Liver (tissue), 8 donors: ENCODE measurements at regions not wholly inside any gene's neighbourhood (a gene's known extent, or its start where the extent isn't known, plus 50 kb on each side); places are given as distances from the start of the nearest gene placed in this dataset.

Experiments used
- DNase-seq: peaks from one replicate; pipeline ENCODE4 v3.0.0-alpha.2; 2017; ENCODE audit warnings: low spot score
- H3K27ac ChIP-seq, 2 donors: one replicate each; pipeline ENCODE4 v1.7.0; 2013; ENCODE audit warnings: inconsistent platforms in 2 of 2, low read length in 2 of 2, control low read depth in 1 of 2, low read depth in 1 of 2, mild to moderate bottlenecking in 1 of 2
- H3K27me3 ChIP-seq, 4 donors: one replicate each; pipeline versions ENCODE4 v1.6.1 to v1.7.0; 2013; ENCODE audit warnings: low read length in 3 of 4, inconsistent platforms in 1 of 4, mild to moderate bottlenecking in 1 of 4, moderate library complexity in 1 of 4; ENCODE audit not compliant: control insufficient read depth in 4 of 4, insufficient read depth in 4 of 4
- H3K36me3 ChIP-seq, 4 donors: one replicate each; pipeline versions ENCODE4 v1.6.1 to v1.7.0; 2013; ENCODE audit warnings: low read length in 3 of 4, mild to moderate bottlenecking in 3 of 4, low read depth in 1 of 4, moderate library complexity in 1 of 4; ENCODE audit not compliant: control insufficient read depth in 4 of 4, insufficient read depth in 3 of 4
- H3K4me1 ChIP-seq, 4 donors: one replicate each; pipeline versions ENCODE4 v1.6.1 to v1.7.0; 2013; ENCODE audit warnings: low read length in 3 of 4, mild to moderate bottlenecking in 3 of 4, moderate library complexity in 1 of 4; ENCODE audit not compliant: control insufficient read depth in 4 of 4, insufficient read depth in 4 of 4
- H3K4me3 ChIP-seq, 3 donors: one replicate each; pipeline versions ENCODE4 v1.6.1 to v1.7.0; 2013; ENCODE audit warnings: low read length in 3 of 3, control low read depth in 1 of 3, low read depth in 1 of 3, mild to moderate bottlenecking in 1 of 3
- H3K9ac ChIP-seq, 2 donors: one replicate each; pipeline ENCODE4 v1.7.0; 2013; ENCODE audit warnings: low read length in 2 of 2, mild to moderate bottlenecking in 2 of 2, moderate library complexity in 2 of 2, control low read depth in 1 of 2, low read depth in 1 of 2
- H3K9me3 ChIP-seq, 4 donors: one replicate each; pipeline versions ENCODE4 v1.6.1 to v1.7.0; 2013; ENCODE audit warnings: low read length in 3 of 4; ENCODE audit not compliant: control insufficient read depth in 4 of 4
- EGR1 ChIP-seq, 2 donors: IDR thresholded peaks; 2 replicates each; pipeline ENCODE4 v1.6.1; 2016 to 2018; ENCODE audit warnings: antibody characterized with exemption in 2 of 2, low read depth in 2 of 2
- FOXA1 ChIP-seq: IDR thresholded peaks from 2 replicates; pipeline ENCODE4 v1.6.1; 2016; ENCODE audit warnings: antibody characterized with exemption
- GABPA ChIP-seq, 2 donors: IDR thresholded peaks in 1 of 2; conservative IDR thresholded peaks in 1 of 2; 2 replicates each; pipeline ENCODE4 v1.6.1; 2016; ENCODE audit warnings: antibody characterized with exemption in 2 of 2, mild to moderate bottlenecking in 1 of 2, moderate library complexity in 1 of 2
- JUND ChIP-seq, 2 donors: IDR thresholded peaks; 2 replicates each; pipeline ENCODE4 v1.6.1; 2016; ENCODE audit warnings: antibody characterized with exemption in 2 of 2
- NR2F2 ChIP-seq: IDR thresholded peaks from 2 replicates; pipeline ENCODE4 v1.6.1; 2016; ENCODE audit warnings: antibody characterized with exemption
- RAD21 ChIP-seq, 2 donors: IDR thresholded peaks; 2 replicates each; pipeline ENCODE4 v1.6.1; 2016; ENCODE audit warnings: antibody characterized with exemption in 2 of 2, mild to moderate bottlenecking in 2 of 2
- RXRA ChIP-seq, 2 donors: IDR thresholded peaks; 2 replicates each; pipeline ENCODE4 v1.6.1; 2017 to 2018; ENCODE audit warnings: antibody characterized with exemption in 2 of 2, mild to moderate bottlenecking in 1 of 2
- TAF1 ChIP-seq: conservative IDR thresholded peaks from 2 replicates; pipeline ENCODE4 v1.6.1; 2016; ENCODE audit warnings: antibody characterized with exemption, mild to moderate bottlenecking
- YY1 ChIP-seq: IDR thresholded peaks from 2 replicates; pipeline ENCODE4 v1.6.1; 2016; ENCODE audit warnings: antibody characterized with exemption, mild to moderate bottlenecking
- WGBS: extraction: QIAGEN DNeasy Blood & Tissue Kit; methylation state at CpG from one replicate; pipeline ENCODE4 v1.1.7; 2013; 5-methylcytosine and 5-hydroxymethylcytosine counted together
- TF ChIP-seq, protein P1 (sequence below): IDR thresholded peaks from 2 replicates; pipeline ENCODE4 v1.6.1; 2016; ENCODE audit warnings: antibody characterized with exemption
- TF ChIP-seq, protein P2 (sequence below): fragments of 150-350 bp; IDR thresholded peaks from 2 replicates; pipeline ENCODE4 v1.5.1; 2017; ENCODE audit warnings: improper control_type of control experiment, low read depth, low read length; ENCODE audit not compliant: missing input control
- TF ChIP-seq, protein P3 (sequence below): IDR thresholded peaks from 2 replicates; pipeline ENCODE4 v1.6.1; 2016; ENCODE audit warnings: antibody characterized with exemption, mild to moderate bottlenecking
- TF ChIP-seq, protein P4 (sequence below): IDR thresholded peaks from 2 replicates; pipeline ENCODE4 v1.6.1; 2016; ENCODE audit warnings: antibody characterized with exemption
- TF ChIP-seq, protein P5 (sequence below): IDR thresholded peaks from 2 replicates; pipeline ENCODE4 v1.6.1; 2016; ENCODE audit warnings: antibody characterized with exemption
- donor health status: healthy.
- donor health status: healthy.
- donor health status: healthy.
- donor health status: healthy.
- donor health status: healthy.

DNA sequence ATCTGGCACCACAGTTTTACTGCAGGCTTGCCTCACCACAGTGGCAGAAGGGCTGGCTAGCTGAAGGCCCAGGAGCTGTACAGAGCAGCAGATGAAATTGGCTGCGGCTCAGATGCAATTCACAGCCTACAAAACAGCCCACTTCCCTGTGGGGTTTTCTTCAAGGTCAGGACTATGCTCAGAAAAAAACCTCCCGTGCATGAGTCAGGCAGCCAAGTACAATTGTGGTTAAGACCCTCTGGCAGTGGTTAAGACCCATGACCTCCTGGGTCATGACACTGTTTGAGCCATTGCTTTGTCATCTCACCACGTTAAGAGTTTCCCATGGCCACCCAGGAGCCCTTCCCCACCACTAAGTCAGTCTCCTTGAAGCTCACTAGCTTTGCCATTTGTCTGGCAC is 276.3 kb downstream of the HNRNPD start:
- no peak overlapping the region for H3K27ac ChIP-seq
- 61% methylated on average over 3 of the region's 3 CpGs for WGBS
- TF ChIP-seq, protein P1, sequence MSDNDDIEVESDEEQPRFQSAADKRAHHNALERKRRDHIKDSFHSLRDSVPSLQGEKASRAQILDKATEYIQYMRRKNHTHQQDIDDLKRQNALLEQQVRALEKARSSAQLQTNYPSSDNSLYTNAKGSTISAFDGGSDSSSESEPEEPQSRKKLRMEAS, result no peak
- TF ChIP-seq, protein P2, sequence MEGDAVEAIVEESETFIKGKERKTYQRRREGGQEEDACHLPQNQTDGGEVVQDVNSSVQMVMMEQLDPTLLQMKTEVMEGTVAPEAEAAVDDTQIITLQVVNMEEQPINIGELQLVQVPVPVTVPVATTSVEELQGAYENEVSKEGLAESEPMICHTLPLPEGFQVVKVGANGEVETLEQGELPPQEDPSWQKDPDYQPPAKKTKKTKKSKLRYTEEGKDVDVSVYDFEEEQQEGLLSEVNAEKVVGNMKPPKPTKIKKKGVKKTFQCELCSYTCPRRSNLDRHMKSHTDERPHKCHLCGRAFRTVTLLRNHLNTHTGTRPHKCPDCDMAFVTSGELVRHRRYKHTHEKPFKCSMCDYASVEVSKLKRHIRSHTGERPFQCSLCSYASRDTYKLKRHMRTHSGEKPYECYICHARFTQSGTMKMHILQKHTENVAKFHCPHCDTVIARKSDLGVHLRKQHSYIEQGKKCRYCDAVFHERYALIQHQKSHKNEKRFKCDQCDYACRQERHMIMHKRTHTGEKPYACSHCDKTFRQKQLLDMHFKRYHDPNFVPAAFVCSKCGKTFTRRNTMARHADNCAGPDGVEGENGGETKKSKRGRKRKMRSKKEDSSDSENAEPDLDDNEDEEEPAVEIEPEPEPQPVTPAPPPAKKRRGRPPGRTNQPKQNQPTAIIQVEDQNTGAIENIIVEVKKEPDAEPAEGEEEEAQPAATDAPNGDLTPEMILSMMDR, result no peak
- TF ChIP-seq JUND (IDR thresholded peaks at IDR 0.05) (no peak), RAD21 (IDR thresholded peaks at IDR 0.05) (no peak), GABPA (IDR thresholded peaks at IDR 0.05 in 1 of 2, conservative IDR thresholded peaks at IDR 0.05 in 1 of 2) (no peak), YY1 (no peak), EGR1 (IDR thresholded peaks at IDR 0.05; ENCODE audit: low read depth in 2 of 2) (no peak), NR2F2 (no peak), TAF1 (no peak)
- TF ChIP-seq, protein P3, sequence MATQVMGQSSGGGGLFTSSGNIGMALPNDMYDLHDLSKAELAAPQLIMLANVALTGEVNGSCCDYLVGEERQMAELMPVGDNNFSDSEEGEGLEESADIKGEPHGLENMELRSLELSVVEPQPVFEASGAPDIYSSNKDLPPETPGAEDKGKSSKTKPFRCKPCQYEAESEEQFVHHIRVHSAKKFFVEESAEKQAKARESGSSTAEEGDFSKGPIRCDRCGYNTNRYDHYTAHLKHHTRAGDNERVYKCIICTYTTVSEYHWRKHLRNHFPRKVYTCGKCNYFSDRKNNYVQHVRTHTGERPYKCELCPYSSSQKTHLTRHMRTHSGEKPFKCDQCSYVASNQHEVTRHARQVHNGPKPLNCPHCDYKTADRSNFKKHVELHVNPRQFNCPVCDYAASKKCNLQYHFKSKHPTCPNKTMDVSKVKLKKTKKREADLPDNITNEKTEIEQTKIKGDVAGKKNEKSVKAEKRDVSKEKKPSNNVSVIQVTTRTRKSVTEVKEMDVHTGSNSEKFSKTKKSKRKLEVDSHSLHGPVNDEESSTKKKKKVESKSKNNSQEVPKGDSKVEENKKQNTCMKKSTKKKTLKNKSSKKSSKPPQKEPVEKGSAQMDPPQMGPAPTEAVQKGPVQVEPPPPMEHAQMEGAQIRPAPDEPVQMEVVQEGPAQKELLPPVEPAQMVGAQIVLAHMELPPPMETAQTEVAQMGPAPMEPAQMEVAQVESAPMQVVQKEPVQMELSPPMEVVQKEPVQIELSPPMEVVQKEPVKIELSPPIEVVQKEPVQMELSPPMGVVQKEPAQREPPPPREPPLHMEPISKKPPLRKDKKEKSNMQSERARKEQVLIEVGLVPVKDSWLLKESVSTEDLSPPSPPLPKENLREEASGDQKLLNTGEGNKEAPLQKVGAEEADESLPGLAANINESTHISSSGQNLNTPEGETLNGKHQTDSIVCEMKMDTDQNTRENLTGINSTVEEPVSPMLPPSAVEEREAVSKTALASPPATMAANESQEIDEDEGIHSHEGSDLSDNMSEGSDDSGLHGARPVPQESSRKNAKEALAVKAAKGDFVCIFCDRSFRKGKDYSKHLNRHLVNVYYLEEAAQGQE, result no peak
- TF ChIP-seq, protein P4, sequence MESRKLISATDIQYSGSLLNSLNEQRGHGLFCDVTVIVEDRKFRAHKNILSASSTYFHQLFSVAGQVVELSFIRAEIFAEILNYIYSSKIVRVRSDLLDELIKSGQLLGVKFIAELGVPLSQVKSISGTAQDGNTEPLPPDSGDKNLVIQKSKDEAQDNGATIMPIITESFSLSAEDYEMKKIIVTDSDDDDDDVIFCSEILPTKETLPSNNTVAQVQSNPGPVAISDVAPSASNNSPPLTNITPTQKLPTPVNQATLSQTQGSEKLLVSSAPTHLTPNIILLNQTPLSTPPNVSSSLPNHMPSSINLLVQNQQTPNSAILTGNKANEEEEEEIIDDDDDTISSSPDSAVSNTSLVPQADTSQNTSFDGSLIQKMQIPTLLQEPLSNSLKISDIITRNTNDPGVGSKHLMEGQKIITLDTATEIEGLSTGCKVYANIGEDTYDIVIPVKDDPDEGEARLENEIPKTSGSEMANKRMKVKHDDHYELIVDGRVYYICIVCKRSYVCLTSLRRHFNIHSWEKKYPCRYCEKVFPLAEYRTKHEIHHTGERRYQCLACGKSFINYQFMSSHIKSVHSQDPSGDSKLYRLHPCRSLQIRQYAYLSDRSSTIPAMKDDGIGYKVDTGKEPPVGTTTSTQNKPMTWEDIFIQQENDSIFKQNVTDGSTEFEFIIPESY, result no peak

DNA sequence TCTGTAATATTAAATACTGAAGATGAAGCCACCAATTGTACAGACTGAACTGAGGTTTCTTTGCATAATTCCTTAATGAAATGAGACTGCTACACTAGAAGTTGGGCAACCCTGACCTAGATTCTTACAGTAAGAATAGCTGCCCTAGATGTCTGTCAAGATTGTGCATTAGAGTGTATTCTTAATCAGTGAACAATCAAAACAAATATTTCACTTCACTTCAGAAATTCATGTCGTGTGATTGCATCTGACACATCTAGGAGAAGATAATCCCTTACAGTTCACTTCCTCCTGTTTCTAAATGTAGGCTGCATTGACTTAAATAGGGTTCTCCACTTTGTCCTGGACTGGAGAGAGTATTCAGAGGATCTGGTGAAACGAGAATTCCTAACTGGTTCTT is 283.1 kb downstream of the HNRNPD start:
- WGBS, result 59% methylated on average over 2 of the region's 2 CpGs
- no peak for DNase-seq
- H3K4me1 ChIP-seq, result no peaks in the 10 kb centered on the region
- no peak overlapping the region for H3K4me3 ChIP-seq
- H3K36me3 ChIP-seq, result no peaks in the 10 kb centered on the region
- no peaks in the 10 kb centered on the region for H3K9me3 ChIP-seq
- H3K9ac ChIP-seq, result no peak overlapping the region
- H3K27me3 ChIP-seq, result peaks cover 0 to 2% (median 0%) of the 10 kb centered on the region in 4 donors
- TF ChIP-seq GABPA (IDR thresholded peaks at IDR 0.05 in 1 of 2, conservative IDR thresholded peaks at IDR 0.05 in 1 of 2), result no peak
- no peak for TF ChIP-seq RXRA (IDR thresholded peaks at IDR 0.05)
- no peak for TF ChIP-seq TAF1
- TF ChIP-seq RAD21 (IDR thresholded peaks at IDR 0.05), result no peak
- no peak for TF ChIP-seq YY1
- no peak for TF ChIP-seq FOXA1
- TF ChIP-seq NR2F2, result no peak
- TF ChIP-seq, protein P5, sequence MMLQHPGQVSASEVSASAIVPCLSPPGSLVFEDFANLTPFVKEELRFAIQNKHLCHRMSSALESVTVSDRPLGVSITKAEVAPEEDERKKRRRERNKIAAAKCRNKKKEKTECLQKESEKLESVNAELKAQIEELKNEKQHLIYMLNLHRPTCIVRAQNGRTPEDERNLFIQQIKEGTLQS, result no peak
- H3K27ac ChIP-seq, result no peak overlapping the region

More for the DNA sequence above, 276.3 kb downstream of the HNRNPD start:
- Histone ChIP-seq H3K9ac (no peak overlapping the region), H3K27me3 (peaks cover 0 to 2% (median 0%) of the 10 kb centered on the region in 4 donors), H3K36me3 (no peaks in the 10 kb centered on the region), H3K9me3 (no peaks in the 10 kb centered on the region), H3K4me1 (no peaks in the 10 kb centered on the region), H3K4me3 (no peak overlapping the region)
- no peak for DNase-seq
